ENCODE measurements at regions not wholly inside any gene's neighbourhood (a gene's known extent, or its start where the extent isn't known, plus 50 kb on each side); places are given as distances from the start of the nearest gene placed in this dataset.

DNA sequence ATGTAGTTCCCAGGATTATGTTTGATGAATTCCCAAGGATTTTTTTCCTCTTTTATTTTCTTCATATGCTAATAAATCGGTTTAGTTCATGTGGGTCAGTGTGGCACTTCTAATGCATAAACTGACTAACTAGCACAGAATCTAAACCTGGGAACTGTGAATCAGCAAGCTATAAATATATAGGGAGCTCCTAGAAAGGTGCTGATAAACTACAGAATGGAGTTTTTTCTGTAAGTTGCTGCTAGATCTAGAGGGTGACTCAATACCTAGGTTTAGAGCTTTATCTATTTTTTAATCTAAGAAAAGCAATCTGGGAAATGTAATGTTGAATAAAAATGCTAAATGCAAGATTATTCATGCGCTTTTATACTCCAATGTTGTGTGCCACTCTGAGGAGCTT, 118.8 kb upstream of the PTCHD4 start:
- ChIA-PET RAD21 (ENCODE audit: low non-redundant PET in 1 of 2, low total read pairs in 2 of 2, uncharacterized antibody in 2 of 2, unreplicated experiment in 2 of 2) (no interaction called here), POLR2A (interaction anchor here (0.6 kb wide), 1 partner anchor 82 kb away, joined by 3 read pairs; no protein-coding TSS in a partner anchor), CTCF (no interaction called here)
- TF ChIP-seq TCF7L2 (IDR thresholded peaks at IDR 0.05; ENCODE audit: borderline replicate concordance, extremely low read depth, insufficient read depth, insufficient read length): no peak
- no peak for TF ChIP-seq CBX3 (IDR thresholded peaks at IDR 0.05; ENCODE audit: low read depth)
- TF ChIP-seq FOSL1 (IDR thresholded peaks at IDR 0.05; ENCODE audit: low read depth): no peak
- no peak for TF ChIP-seq POLR2A (IDR thresholded peaks at IDR 0.05; ENCODE audit: borderline replicate concordance, extremely low read depth, insufficient read depth, insufficient read length)
- TF ChIP-seq MAX (IDR thresholded peaks at IDR 0.05): no peak
- no peak for TF ChIP-seq EZH2phosphoT487 (IDR thresholded peaks at IDR 0.05; ENCODE audit: borderline replicate concordance)
- no peak for TF ChIP-seq YY1 (IDR thresholded peaks at IDR 0.05; ENCODE audit: extremely low read depth, insufficient replicate concordance, low read depth, low read length)
- TF ChIP-seq JUND (IDR thresholded peaks at IDR 0.05): no peak
- TF ChIP-seq ATF3 (IDR thresholded peaks at IDR 0.05): no peak
- no peak for TF ChIP-seq SRF (IDR thresholded peaks at IDR 0.05; ENCODE audit: low read depth)
- no peak for TF ChIP-seq SP1 (IDR thresholded peaks at IDR 0.05; ENCODE audit: low read depth)
- TF ChIP-seq, protein P1, sequence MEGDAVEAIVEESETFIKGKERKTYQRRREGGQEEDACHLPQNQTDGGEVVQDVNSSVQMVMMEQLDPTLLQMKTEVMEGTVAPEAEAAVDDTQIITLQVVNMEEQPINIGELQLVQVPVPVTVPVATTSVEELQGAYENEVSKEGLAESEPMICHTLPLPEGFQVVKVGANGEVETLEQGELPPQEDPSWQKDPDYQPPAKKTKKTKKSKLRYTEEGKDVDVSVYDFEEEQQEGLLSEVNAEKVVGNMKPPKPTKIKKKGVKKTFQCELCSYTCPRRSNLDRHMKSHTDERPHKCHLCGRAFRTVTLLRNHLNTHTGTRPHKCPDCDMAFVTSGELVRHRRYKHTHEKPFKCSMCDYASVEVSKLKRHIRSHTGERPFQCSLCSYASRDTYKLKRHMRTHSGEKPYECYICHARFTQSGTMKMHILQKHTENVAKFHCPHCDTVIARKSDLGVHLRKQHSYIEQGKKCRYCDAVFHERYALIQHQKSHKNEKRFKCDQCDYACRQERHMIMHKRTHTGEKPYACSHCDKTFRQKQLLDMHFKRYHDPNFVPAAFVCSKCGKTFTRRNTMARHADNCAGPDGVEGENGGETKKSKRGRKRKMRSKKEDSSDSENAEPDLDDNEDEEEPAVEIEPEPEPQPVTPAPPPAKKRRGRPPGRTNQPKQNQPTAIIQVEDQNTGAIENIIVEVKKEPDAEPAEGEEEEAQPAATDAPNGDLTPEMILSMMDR (IDR thresholded peaks at IDR 0.05 in 2 of 3, conservative IDR thresholded peaks at IDR 0.05 in 1 of 3; ENCODE audit: borderline replicate concordance in 1 of 3, insufficient read depth in 1 of 3, low read depth in 2 of 3, low read length in 2 of 3): no peak
- no peak for TF ChIP-seq POLR2AphosphoS5 (IDR thresholded peaks at IDR 0.05; ENCODE audit: low read depth, low read length)
- no peak for TF ChIP-seq RAD21 (IDR thresholded peaks at IDR 0.05; ENCODE audit: low read depth)
- TF ChIP-seq EGR1 (IDR thresholded peaks at IDR 0.05; ENCODE audit: low read depth): no peak
- TF ChIP-seq REST (IDR thresholded peaks at IDR 0.05; ENCODE audit: low read depth): no peak
- no peak for TF ChIP-seq EZH2 (IDR thresholded peaks at IDR 0.05)
- no peak for TF ChIP-seq ZNF274 (IDR thresholded peaks at IDR 0.05; ENCODE audit: low read depth, low read length)
- H4K20me1 ChIP-seq (ENCODE audit: insufficient read depth): no peaks in the 10 kb centered on the region; the same call in 1 of the 2 replicates
- no peak overlapping the region for H3K4me3 ChIP-seq (replicated peaks in 1 of 2; ENCODE audit: low read depth in 1 of 2, low read length in 2 of 2)
- no peak overlapping the region for H3K9ac ChIP-seq (ENCODE audit: low read length)
- no peaks in the 10 kb centered on the region for H3K9me3 ChIP-seq (ENCODE audit: control insufficient read depth in 1 of 2, insufficient read depth in 1 of 2, low read depth in 1 of 2, low read length in 2 of 2)
- DNase-seq (ENCODE audit: low read depth, low spot score) (no peak), ATAC-seq (no peak)
- H3K79me2 ChIP-seq (ENCODE audit: insufficient read depth, low read length): no peaks in the 10 kb centered on the region
- no peaks in the 10 kb centered on the region for H3K36me3 ChIP-seq (ENCODE audit: control insufficient read depth in 1 of 2, insufficient read depth in 2 of 2, low read length in 2 of 2)
- H3K27me3 ChIP-seq (ENCODE audit: insufficient read depth, low read length): no peaks in the 10 kb centered on the region
- no peak overlapping the region for H3K27ac ChIP-seq (ENCODE audit: low read depth, low read length)
- H3K9me2 ChIP-seq (ENCODE audit: insufficient read depth): no peaks in the 10 kb centered on the region
- intact Hi-C loops (cut with micrococcal nuclease): no loop called here
- H3K4me1 ChIP-seq (ENCODE audit: control insufficient read depth in 1 of 2, insufficient read depth in 2 of 2, low read length in 2 of 2): no peaks in the 10 kb centered on the region
- H2AFZ ChIP-seq (ENCODE audit: low read depth, low read length, poor library complexity, severe bottlenecking): peak overlapping the region; percentile 35
- no peak overlapping the region for H3K4me2 ChIP-seq (ENCODE audit: low read length)
- BruUV-seq (replicated peaks): no TSS peak
